Naive thymus-derived CD4-positive, alpha-beta T cell (primary cell): ENCODE measurements at regions not wholly inside any gene's neighbourhood (a gene's known extent, or its start where the extent isn't known, plus 50 kb on each side); places are given as distances from the start of the nearest gene placed in this dataset.

ENCODE experiments used
- ATAC-seq: fragments of 150-1000 bp; cut with Tn5 transposase; 2 replicates; pipeline ENCODE4 v1.10.0; 2021; ENCODE audit warnings: mild to moderate bottlenecking, moderate library complexity
- CTCF ChIA-PET: fragments of 350-600 bp; sonication (Branson Sonifier 250); formaldehyde crosslinking; loops from one replicate; lab custom pipeline; 2021; ENCODE audit warnings: antibody characterized with exemption; lab: Charles Lee
- POLR2A ChIA-PET: fragments of 350-600 bp; sonication (Branson Sonifier 250); formaldehyde crosslinking; loops from one replicate; lab custom pipeline; 2021; ENCODE audit warnings: antibody characterized with exemption, inconsistent platforms; lab: Charles Lee
- DNase-seq, 9 donors: peaks; one replicate each; pipeline versions ENCODE4 v3.0.0 to v3.0.0-alpha.2; 2020 to 2022; ENCODE audit warnings: mixed read lengths in 1 of 9
- H3K27ac ChIP-seq: one replicate; pipeline ENCODE4 v1.7.0; 2013; ENCODE audit warnings: mild to moderate bottlenecking, low read depth, low read length, moderate library complexity
- H3K27me3 ChIP-seq, 2 donors: one replicate each; pipeline ENCODE4 v1.7.0; 2013; ENCODE audit warnings: low read length in 2 of 2, mild to moderate bottlenecking in 2 of 2, moderate library complexity in 2 of 2; ENCODE audit not compliant: control insufficient read depth in 2 of 2, insufficient read depth in 2 of 2
- H3K36me3 ChIP-seq, 3 experiments: 1 replicate in 2 of 3; 2 replicates in 1 of 3; pipeline ENCODE4 v1.7.0; 2013; ENCODE audit warnings: low read length in 3 of 3, mild to moderate bottlenecking in 3 of 3, moderate library complexity in 1 of 3; ENCODE audit not compliant: insufficient read depth in 3 of 3, control insufficient read depth in 2 of 3
- H3K4me1 ChIP-seq, 2 donors: one replicate each; pipeline ENCODE4 v1.7.0; 2013; ENCODE audit warnings: low read length in 2 of 2, mild to moderate bottlenecking in 2 of 2, moderate library complexity in 1 of 2; ENCODE audit not compliant: control insufficient read depth in 2 of 2, insufficient read depth in 2 of 2
- H3K4me3 ChIP-seq: 2 replicates; pipeline ENCODE4 v1.7.0; 2013; ENCODE audit warnings: mild to moderate bottlenecking, low read length
- H3K9me3 ChIP-seq, 3 experiments: 1 replicate in 2 of 3; 2 replicates in 1 of 3; pipeline ENCODE4 v1.7.0; 2013; ENCODE audit warnings: low read length in 3 of 3; ENCODE audit not compliant: control insufficient read depth in 2 of 3
- H3K27ac Mint-ChIP-seq, 9 donors: one replicate each; pipeline ENCODE4 v1.8.0; 2020 to 2022; ENCODE audit warnings: mixed read lengths in 9 of 9, mild to moderate bottlenecking in 8 of 9, moderate library complexity in 5 of 9, inconsistent platforms in 2 of 9
- H3K27me3 Mint-ChIP-seq, 5 donors: one replicate each; pipeline ENCODE4 v1.8.0; 2021 to 2022; ENCODE audit warnings: mixed read lengths in 5 of 5, mild to moderate bottlenecking in 1 of 5
- H3K36me3 Mint-ChIP-seq, 5 donors: one replicate each; pipeline ENCODE4 v1.8.0; 2020 to 2022; ENCODE audit warnings: mixed read lengths in 5 of 5, mild to moderate bottlenecking in 3 of 5, inconsistent platforms in 1 of 5
- H3K4me1 Mint-ChIP-seq, 7 donors: one replicate each; pipeline ENCODE4 v1.8.0; 2020 to 2022; ENCODE audit warnings: mixed read lengths in 7 of 7, mild to moderate bottlenecking in 3 of 7, inconsistent platforms in 1 of 7
- H3K4me3 Mint-ChIP-seq, 10 donors: one replicate each; pipeline ENCODE4 v1.8.0; 2020 to 2022; ENCODE audit warnings: mild to moderate bottlenecking in 10 of 10, mixed read lengths in 10 of 10, moderate library complexity in 6 of 10, inconsistent platforms in 2 of 10
- H3K9me3 Mint-ChIP-seq, 11 donors: one replicate each; pipeline ENCODE4 v1.8.0; 2020 to 2022; ENCODE audit warnings: mixed read lengths in 11 of 11, mild to moderate bottlenecking in 4 of 11, inconsistent platforms in 1 of 11, moderate library complexity in 1 of 11
- intact Hi-C, 2 donors: fragments of 100-400 bp; cut with micrococcal nuclease; formaldehyde crosslinking; loops; one replicate each; pipeline ENCODE4 v1.15.1; 2023

- H3K9me3 Mint-ChIP-seq, result peaks cover 6 to 35% (median 13%) of the 10 kb centered on the region in 11 donors
- H3K4me3 Mint-ChIP-seq, result no peak overlapping the region
- H3K9me3 ChIP-seq, result peaks cover 0 to 16% (median 0%) of the 10 kb centered on the region in 3 experiments
- H3K27me3 Mint-ChIP-seq, result peaks cover 3 to 39% (median 20%) of the 10 kb centered on the region in 5 donors
- H3K27ac Mint-ChIP-seq, result no peak overlapping the region
- no peaks in the 10 kb centered on the region for H3K36me3 ChIP-seq
- no peaks in the 10 kb centered on the region for H3K27me3 ChIP-seq
- no peak overlapping the region for H3K4me3 ChIP-seq
- intact Hi-C loops, result no loop called here
- ChIA-PET CTCF (no interaction called here), POLR2A (no interaction called here)
- no peaks in the 10 kb centered on the region for H3K4me1 ChIP-seq
- ATAC-seq (no peak), DNase-seq (no peak)
- no peaks in the 10 kb centered on the region for H3K4me1 Mint-ChIP-seq
- no peak overlapping the region for H3K27ac ChIP-seq
- peaks cover 0 to 9% (median 0%) of the 10 kb centered on the region in 5 donors for H3K36me3 Mint-ChIP-seq
Observed at GRCh38 chr3:53944028-53944427, 52.4 kb upstream of the SELENOK start.

- Histone ChIP-seq H3K9me3 (peaks cover 0 to 12% (median 0%) of the 10 kb centered on the region in 3 experiments), H3K4me3 (no peak overlapping the region), H3K36me3 (no peaks in the 10 kb centered on the region), H3K27me3 (no peaks in the 10 kb centered on the region), H3K4me1 (no peaks in the 10 kb centered on the region), H3K27ac (no peak overlapping the region)
- Mint-ChIP-seq H3K4me1 (no peaks in the 10 kb centered on the region), H3K27me3 (peaks cover 6 to 51% (median 33%) of the 10 kb centered on the region in 5 donors), H3K36me3 (peaks cover 0 to 9% (median 0%) of the 10 kb centered on the region in 5 donors), H3K4me3 (no peak overlapping the region), H3K27ac (no peak overlapping the region), H3K9me3 (peaks cover 6 to 17% (median 12%) of the 10 kb centered on the region in 11 donors)
- POLR2A ChIA-PET, result no interaction called here
- intact Hi-C loops, result no loop called here
- ATAC-seq (no peak), DNase-seq (no peak)
- CTCF ChIA-PET, result no interaction called here
Observed at GRCh38 chr3:53941950-53942349, 50.3 kb upstream of the SELENOK start.
